Aorta (tissue), 5 donors: ENCODE measurements at regions not wholly inside any gene's neighbourhood (a gene's known extent, or its start where the extent isn't known, plus 50 kb on each side); places are given as distances from the start of the nearest gene placed in this dataset.

Experiments used
- ATAC-seq: fragments of 200-7000 bp; cut with Tn5 transposase; one replicate; pipeline ENCODE4 v1.9.1; 2022; ENCODE audit warnings: moderate library complexity; ENCODE audit not compliant: low FRiP score
- DNase-seq, 2 donors: peaks; one replicate each; pipeline ENCODE4 v3.0.0-alpha.2; 2020
- H3K27ac ChIP-seq, 2 donors: one replicate each; pipeline ENCODE4 v1.5.1; 2013; ENCODE audit warnings: low read length in 2 of 2, mild to moderate bottlenecking in 2 of 2, moderate library complexity in 2 of 2, control low read depth in 1 of 2, inconsistent platforms in 1 of 2, low read depth in 1 of 2
- H3K27me3 ChIP-seq, 2 donors: one replicate each; pipeline ENCODE4 v1.6.1; 2013; ENCODE audit warnings: control low read depth in 1 of 2, low read length in 1 of 2, mild to moderate bottlenecking in 1 of 2, moderate library complexity in 1 of 2; ENCODE audit not compliant: insufficient read depth in 2 of 2, control insufficient read depth in 1 of 2
- H3K36me3 ChIP-seq, 2 donors: one replicate each; pipeline ENCODE4 v1.6.1; 2013; ENCODE audit warnings: control low read depth in 1 of 2, low read length in 1 of 2, mild to moderate bottlenecking in 1 of 2; ENCODE audit not compliant: insufficient read depth in 2 of 2, control insufficient read depth in 1 of 2
- H3K4me1 ChIP-seq, 2 donors: one replicate each; pipeline ENCODE4 v1.6.1; 2013; ENCODE audit warnings: low read length in 2 of 2, control low read depth in 1 of 2, mild to moderate bottlenecking in 1 of 2, moderate library complexity in 1 of 2; ENCODE audit not compliant: insufficient read depth in 2 of 2, control insufficient read depth in 1 of 2
- H3K4me3 ChIP-seq, 2 donors: one replicate each; pipeline ENCODE4 v1.5.1; 2013; ENCODE audit warnings: low read length in 2 of 2, control low read depth in 1 of 2, mild to moderate bottlenecking in 1 of 2
- H3K9me3 ChIP-seq: one replicate; pipeline ENCODE4 v1.6.1; 2013; ENCODE audit warnings: mild to moderate bottlenecking, low read length; ENCODE audit not compliant: control insufficient read depth
- WGBS, 2 donors: extraction: QIAGEN DNeasy Blood & Tissue Kit; methylation state at CpG; one replicate each; pipeline ENCODE4 v1.1.7; 2013; 5-methylcytosine and 5-hydroxymethylcytosine counted together
- intact Hi-C, 2 donors: fragments of 100-400 bp; cut with DNase I; formaldehyde crosslinking; loops; one replicate each; pipeline versions ENCODE4 v1.14.2 to v1.15.0; 2022
- donor health status: healthy with polysubstance abuse.
- donor health status: Bipolar disorder and iron deficiency.
- donor health status: DM: no; HTN: no; CAD: no.
- donor health status: DM: no; HTN: no; CAD: no.
- donor health status: DM: yes; HTN: yes; CAD: no.

DNA sequence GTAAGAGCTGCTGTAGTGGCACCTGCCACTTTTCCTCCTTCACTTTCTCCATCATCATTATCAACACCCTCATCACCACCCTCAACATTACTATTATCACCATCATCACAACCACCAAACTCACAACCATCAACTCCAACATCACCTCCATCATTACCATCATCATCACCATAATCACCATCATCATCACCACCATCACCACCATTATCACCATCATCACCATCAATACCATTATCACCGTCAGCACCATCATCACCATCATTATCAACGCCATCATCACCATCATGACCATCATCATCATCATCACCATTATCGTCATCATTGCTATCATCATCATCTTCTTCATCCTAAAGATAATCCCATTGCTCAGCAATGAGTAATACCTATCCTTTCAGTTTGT, 255.8 kb downstream of the CYRIA start:
- no peaks in the 10 kb centered on the region for H3K4me1 ChIP-seq
- no peaks in the 10 kb centered on the region for H3K36me3 ChIP-seq
- 93 to 97% methylated on average over 3 of the region's 3 CpGs for WGBS, 2 donors
- no peak overlapping the region for H3K4me3 ChIP-seq
- peaks cover 0 to 2% of the 10 kb centered on the region in 2 donors for H3K27me3 ChIP-seq
- DNase-seq, result no peak
- intact Hi-C loops, result no loop called here
- ATAC-seq, result no peak
- no peak overlapping the region for H3K27ac ChIP-seq
- peaks cover 5% of the 10 kb centered on the region for H3K9me3 ChIP-seq

- Histone ChIP-seq H3K9me3 (peaks cover 2% of the 10 kb centered on the region), H3K27ac (no peak overlapping the region), H3K4me1 (no peaks in the 10 kb centered on the region), H3K36me3 (no peaks in the 10 kb centered on the region), H3K27me3 (peaks cover 0 to 2% of the 10 kb centered on the region in 2 donors), H3K4me3 (no peak overlapping the region)
- 33 to 62% methylated on average over 2 of the region's 2 CpGs for WGBS, 2 donors
- DNase-seq (no peak), ATAC-seq (no peak)
- intact Hi-C loops, result no loop called here
These were observed 256.6 kb downstream of the CYRIA start for GRCh38 chr2:16409006-16409390.

DNA sequence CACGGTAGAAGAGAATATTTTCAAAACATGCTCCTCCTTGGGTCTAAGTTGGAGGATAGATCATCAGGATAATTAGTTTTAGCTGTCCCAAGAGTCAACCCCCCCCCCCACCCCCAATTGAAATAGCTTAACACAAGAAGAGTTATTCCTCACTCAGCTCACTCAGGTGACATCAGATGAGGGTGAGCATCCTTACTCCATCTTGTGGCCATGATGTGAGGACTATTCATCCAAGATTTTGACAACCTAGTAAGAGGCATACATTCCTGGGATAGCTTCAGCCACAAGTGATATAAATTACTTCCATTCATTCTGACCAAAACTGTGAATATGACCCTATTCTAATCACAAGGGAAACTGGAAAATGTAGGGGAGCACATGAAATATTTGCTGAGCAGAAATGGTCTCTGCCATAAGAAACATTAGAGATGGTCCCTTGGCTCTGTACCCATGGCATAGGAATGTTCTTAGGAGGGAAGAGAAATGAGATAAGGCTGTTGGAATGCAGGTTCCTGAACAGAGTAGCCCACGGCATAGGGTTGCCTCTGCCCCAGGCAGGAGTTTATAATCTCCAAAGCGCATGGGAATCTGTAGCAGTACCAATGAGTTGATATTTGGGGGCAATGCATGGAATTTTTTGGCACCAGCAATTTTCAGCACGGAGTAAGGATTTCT, 257.2 kb downstream of the CYRIA start:
- Histone ChIP-seq H3K4me1 (no peaks in the 10 kb centered on the region), H3K27me3 (peaks cover 0 to 2% of the 10 kb centered on the region in 2 donors), H3K36me3 (no peaks in the 10 kb centered on the region), H3K9me3 (peaks cover 2% of the 10 kb centered on the region), H3K4me3 (no peak overlapping the region), H3K27ac (no peak overlapping the region)
- ATAC-seq (no peak), DNase-seq (no peak)
- WGBS, 2 donors, result 20 to 29% methylated on average over 4 of the region's 4 CpGs
- intact Hi-C loops, result no loop called here

DNA sequence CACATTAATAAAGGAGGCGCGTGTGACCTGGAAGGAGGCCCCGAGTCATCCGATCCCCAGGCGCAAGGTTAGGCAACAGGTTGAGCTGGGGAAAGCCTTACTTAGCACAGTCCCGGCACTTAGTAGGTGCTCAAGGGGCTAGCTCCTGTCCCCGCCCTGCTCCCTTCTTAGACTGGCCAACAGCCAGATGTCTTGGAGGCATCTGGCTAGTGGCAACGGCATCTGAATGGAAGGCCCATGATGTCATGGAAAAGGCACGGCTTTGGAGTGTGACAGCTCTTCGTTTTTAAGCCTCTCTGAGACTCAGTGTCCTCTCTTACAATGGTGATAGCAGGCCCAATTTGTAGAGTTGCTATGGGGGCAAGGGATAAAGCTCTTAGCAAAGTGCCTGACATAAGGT, 258.3 kb downstream of the CYRIA start:
- DNase-seq (no peak), ATAC-seq (no peak)
- no peak overlapping the region for H3K27ac ChIP-seq
- H3K36me3 ChIP-seq, result no peaks in the 10 kb centered on the region
- H3K4me1 ChIP-seq, result no peaks in the 10 kb centered on the region
- WGBS, 2 donors, result 43 to 50% methylated on average over 10 of the region's 10 CpGs
- peaks cover 2% of the 10 kb centered on the region for H3K9me3 ChIP-seq
- peaks cover 0 to 2% of the 10 kb centered on the region in 2 donors for H3K27me3 ChIP-seq
- no peak overlapping the region for H3K4me3 ChIP-seq
- intact Hi-C loops, result no loop called here

DNA sequence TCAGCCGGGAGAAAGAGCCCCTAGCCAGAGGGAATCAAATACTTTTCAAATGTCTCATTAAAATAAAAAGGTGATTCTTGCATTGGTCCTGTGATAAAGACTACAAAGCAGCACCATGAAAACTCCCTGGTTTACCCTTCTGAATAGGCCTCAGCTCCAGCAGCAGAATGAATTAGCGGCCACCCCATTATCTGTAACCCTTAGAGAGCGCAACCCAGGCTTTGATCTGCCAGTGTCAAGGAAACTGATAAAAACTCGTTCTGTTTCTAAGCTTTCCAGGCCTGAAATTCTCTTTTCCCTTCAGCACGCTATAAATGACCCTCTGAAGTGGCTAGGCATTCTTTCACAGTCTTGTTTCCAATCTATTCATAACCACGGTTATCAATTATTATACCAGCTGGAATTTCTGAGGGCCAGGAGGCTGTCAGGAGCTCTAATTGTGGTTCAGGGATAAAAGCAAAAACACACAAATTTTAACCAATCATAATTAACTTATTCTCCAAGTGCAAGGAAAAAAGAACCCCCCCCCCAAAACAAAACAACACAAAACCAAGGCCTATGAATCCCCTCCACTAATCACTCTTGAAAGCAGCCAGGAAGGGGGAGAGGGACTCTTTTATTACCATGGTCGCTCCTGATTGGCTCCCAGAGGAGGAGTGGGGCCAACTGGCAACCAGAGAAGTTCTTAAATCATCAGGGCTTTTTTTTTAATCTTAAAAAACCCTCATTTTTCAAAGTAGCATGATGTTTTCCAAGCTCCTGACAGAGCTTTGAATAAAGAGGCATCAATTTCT, 258.9 kb downstream of the CYRIA start:
- Histone ChIP-seq H3K4me3 (no peak overlapping the region), H3K27ac (no peak overlapping the region), H3K27me3 (peaks cover 0 to 2% of the 10 kb centered on the region in 2 donors), H3K4me1 (no peaks in the 10 kb centered on the region), H3K9me3 (peaks cover 2% of the 10 kb centered on the region), H3K36me3 (no peaks in the 10 kb centered on the region)
- intact Hi-C loops, result no loop called here
- no peak for ATAC-seq
- no peak for DNase-seq
- WGBS, 2 donors, result 52 to 61% methylated on average over 7 of the region's 7 CpGs

DNA sequence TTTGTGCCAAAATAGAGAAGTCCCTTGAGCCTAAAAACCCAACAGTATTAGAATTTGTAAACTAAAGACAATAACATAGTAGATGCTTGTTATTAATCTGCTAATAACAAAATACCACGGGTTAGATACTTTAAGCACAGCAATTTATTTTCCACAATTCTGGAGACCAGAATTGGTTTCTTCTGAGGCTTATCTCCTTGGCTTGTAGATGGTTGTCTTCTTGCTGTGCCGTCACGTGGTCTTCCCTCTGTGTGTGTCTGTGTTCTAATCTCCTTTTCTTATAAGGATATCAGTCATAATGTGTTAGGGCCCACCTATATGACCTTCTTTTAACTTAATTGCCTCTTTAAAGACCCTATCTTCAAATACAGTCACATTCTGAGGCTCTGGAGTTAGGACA, 260.1 kb downstream of the CYRIA start:
- Histone ChIP-seq H3K4me1 (no peaks in the 10 kb centered on the region), H3K9me3 (peaks cover 2% of the 10 kb centered on the region), H3K27ac (no peak overlapping the region), H3K4me3 (no peak overlapping the region), H3K36me3 (no peaks in the 10 kb centered on the region), H3K27me3 (peaks cover 0 to 2% of the 10 kb centered on the region in 2 donors)
- no peak for DNase-seq
- 75 to 81% methylated on average over 3 of the region's 3 CpGs for WGBS, 2 donors
- no peak for ATAC-seq
- intact Hi-C loops, result no loop called here

GRCh38 chr2:16404551-16405300, 260.9 kb downstream of the CYRIA start:
- no peak overlapping the region for H3K4me3 ChIP-seq
- 68 to 78% methylated on average over 5 of the region's 5 CpGs for WGBS, 2 donors
- intact Hi-C loops, result no loop called here

GRCh38 chr2:16404146-16404545, 261.5 kb downstream of the CYRIA start:
- Histone ChIP-seq H3K36me3 (no peaks in the 10 kb centered on the region), H3K27ac (no peak overlapping the region), H3K4me3 (no peak overlapping the region), H3K4me1 (no peaks in the 10 kb centered on the region), H3K9me3 (no peaks in the 10 kb centered on the region), H3K27me3 (no peaks in the 10 kb centered on the region)
- intact Hi-C loops, result no loop called here
- WGBS, 2 donors, result 23 to 69% methylated on average over 3 of the region's 3 CpGs
- DNase-seq (no peak), ATAC-seq (no peak)

More at GRCh38 chr2:16404551-16405300, 260.9 kb downstream of the CYRIA start:
- Histone ChIP-seq H3K4me1 (no peaks in the 10 kb centered on the region), H3K27me3 (no peaks in the 10 kb centered on the region), H3K27ac (no peak overlapping the region), H3K36me3 (no peaks in the 10 kb centered on the region), H3K9me3 (no peaks in the 10 kb centered on the region)
- DNase-seq, result no peak
- ATAC-seq, result no peak
